Esophagus squamous epithelium (tissue), 4 donors: ENCODE measurements at regions not wholly inside any gene's neighbourhood (a gene's known extent, or its start where the extent isn't known, plus 50 kb on each side); places are given as distances from the start of the nearest gene placed in this dataset.

Experiments
- POLR2A ChIP-seq, 4 donors: fragments of 450-650 bp; IDR thresholded peaks; one replicate each; pipeline ENCODE4 v1.6.1; 2017; ENCODE audit warnings: antibody characterized with exemption in 4 of 4, mild to moderate bottlenecking in 4 of 4, moderate library complexity in 3 of 4
- TF ChIP-seq, protein P1 (sequence below), 6 experiments: fragments of 450-650 bp in 4 of 6; fragments of 200-600 bp in 2 of 6; sonication (generic) in 2 of 6; IDR thresholded peaks; one replicate each; pipeline ENCODE4 v1.5.1; 2016 to 2019; ENCODE audit warnings: antibody characterized with exemption in 6 of 6, mild to moderate bottlenecking in 4 of 6, moderate library complexity in 4 of 6

DNA sequence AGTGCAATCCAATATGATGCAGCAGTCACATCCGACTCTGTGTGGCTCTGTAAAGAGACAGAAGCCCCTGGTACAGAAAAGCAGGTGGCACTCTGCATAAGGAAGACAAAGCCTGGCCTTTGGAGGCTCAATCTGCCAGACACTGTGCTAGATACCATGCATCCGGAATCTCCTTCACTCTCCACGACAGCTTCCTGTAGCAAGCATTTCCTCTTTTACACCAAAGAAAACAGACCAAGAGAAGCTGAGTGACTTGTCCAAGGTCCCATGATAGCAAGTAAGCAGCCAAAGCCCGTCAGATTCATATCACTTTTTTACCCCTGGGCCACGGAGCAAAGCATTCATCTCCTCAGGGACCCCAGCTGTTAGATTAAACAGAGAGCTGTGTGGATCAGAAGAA, 64.2 kb upstream of the SMIM23 start:
- TF ChIP-seq, protein P1, sequence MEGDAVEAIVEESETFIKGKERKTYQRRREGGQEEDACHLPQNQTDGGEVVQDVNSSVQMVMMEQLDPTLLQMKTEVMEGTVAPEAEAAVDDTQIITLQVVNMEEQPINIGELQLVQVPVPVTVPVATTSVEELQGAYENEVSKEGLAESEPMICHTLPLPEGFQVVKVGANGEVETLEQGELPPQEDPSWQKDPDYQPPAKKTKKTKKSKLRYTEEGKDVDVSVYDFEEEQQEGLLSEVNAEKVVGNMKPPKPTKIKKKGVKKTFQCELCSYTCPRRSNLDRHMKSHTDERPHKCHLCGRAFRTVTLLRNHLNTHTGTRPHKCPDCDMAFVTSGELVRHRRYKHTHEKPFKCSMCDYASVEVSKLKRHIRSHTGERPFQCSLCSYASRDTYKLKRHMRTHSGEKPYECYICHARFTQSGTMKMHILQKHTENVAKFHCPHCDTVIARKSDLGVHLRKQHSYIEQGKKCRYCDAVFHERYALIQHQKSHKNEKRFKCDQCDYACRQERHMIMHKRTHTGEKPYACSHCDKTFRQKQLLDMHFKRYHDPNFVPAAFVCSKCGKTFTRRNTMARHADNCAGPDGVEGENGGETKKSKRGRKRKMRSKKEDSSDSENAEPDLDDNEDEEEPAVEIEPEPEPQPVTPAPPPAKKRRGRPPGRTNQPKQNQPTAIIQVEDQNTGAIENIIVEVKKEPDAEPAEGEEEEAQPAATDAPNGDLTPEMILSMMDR (IDR thresholded peaks at IDR 0.05), result no peak
- TF ChIP-seq POLR2A (IDR thresholded peaks at IDR 0.05), result no peak
